ENCODE measurements at regions not wholly inside any gene's neighbourhood (a gene's known extent, or its start where the extent isn't known, plus 50 kb on each side); places are given as distances from the start of the nearest gene placed in this dataset.

GRCh38 chr21:24045775-24046215 lies 1561.5 kb downstream of the MRPL39 start:
- DNase-seq = no peak

GRCh38 chr21:24045373-24045772 lies 1561.9 kb downstream of the MRPL39 start:
- DNase-seq = no peak

GRCh38 chr21:24042687-24043086 lies 1564.6 kb downstream of the MRPL39 start:
- no peak for DNase-seq

- no peak for DNase-seq
Measured at GRCh38 chr21:24032709-24033232, 1574.5 kb downstream of the MRPL39 start.

DNA sequence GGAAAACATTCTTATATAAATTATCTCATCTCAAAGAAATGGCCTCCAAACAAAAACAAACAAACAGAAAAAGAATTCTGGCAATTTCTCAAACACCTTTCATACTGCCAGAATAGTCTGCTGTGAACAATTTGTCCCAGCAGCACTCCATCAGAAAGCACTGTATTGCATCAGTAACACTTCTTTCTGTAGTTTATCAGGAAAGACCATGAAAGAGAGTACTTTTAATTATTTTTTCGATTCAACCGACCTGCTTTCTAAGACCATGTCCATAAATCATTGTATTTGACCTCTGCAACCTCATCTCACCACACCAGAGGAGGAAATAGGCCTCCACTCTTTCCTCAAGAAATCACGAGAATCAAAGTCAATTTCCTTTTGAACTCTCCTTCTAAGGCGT lies 1579.9 kb downstream of the MRPL39 start:
- DNase-seq = no peak

GRCh38 chr21:24025101-24025500 lies 1582.2 kb downstream of the MRPL39 start:
- DNase-seq = no peak

- no peak for DNase-seq
Measured at GRCh38 chr21:24023936-24024335, 1583.3 kb downstream of the MRPL39 start.

GRCh38 chr21:24023402-24023801 lies 1583.9 kb downstream of the MRPL39 start:
- DNase-seq = no peak

DNA sequence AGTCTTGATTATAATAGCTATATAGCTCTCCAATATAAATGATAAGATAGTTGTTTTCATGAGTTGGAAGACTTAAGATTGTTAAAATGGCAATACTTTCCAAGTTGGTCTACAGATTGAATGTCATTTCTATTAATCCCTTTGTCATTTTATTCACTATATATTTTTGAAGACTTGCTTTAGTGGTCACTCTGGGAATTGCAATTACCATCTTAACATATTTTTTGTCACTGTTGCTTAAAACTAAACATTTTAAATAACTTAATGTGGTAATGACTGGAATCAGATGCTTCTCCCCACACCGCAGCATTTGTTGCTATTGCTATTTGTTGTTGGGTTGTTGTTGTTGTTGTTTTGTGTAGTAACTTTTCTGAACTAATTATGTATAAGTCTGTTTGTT lies 1592.9 kb downstream of the MRPL39 start:
- DNase-seq = no peak

GRCh38 chr21:24011087-24011486 lies 1596.2 kb downstream of the MRPL39 start:
- DNase-seq = no peak

GRCh38 chr21:24007592-24007991 lies 1599.7 kb downstream of the MRPL39 start:
- DNase-seq = no peak

DNA sequence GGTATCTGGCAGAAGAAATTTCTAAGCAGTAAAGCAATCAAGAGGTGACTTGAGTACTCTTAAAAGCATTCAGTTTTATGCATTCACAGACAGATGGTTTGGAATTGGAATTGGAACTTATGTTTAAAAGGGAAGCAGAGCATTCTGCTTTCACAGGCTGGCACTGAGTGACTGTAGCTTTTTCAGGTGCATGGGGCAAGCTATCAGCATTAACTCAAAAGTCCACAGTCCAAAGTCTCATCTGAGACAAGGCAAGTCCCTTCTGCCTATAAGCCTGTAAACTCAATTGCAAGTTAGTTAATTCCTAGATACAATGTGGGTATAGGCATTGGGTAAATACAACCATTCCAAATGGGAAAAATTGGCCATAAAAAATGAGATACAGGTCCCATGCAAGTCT lies 1620.3 kb downstream of the MRPL39 start:
- no peak for DNase-seq

DNA sequence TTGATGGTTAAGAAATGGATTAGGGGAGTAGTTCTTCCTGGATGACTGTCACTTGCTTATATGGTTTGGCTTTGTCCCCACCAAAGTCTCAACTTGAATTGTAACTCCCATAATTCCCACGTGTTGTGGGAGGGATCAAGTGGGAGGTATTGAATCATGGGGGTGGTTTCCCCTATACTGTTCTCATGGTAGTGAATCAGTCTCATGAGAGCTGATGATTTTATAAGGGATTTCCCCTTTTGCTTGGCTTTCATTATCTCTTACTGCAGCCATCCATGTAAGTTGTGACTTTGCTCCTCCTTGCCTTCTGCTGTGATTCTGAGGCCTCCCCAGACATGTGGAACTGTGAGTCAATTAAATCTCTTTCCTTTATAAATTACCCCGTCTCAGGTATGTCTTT lies 1621.1 kb downstream of the MRPL39 start:
- DNase-seq = no peak

DNA sequence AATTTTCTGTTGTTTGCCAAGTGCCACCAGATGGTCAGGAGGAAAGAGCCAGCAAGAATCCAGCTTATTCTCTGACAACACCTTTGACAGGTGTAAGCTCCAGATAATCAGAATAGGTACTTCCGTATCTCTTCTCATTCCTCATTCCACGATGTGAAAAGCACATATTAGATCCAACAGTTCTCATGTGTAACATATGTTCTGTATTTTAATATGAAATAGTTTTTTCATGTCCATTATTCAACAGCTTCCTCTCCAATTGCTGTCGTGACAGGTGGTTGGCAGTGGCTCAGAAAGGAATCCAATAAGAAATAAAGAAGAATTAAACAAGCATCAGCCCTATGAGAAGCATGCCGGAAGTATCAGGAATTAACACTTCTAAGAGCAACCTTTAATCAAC lies 1624.7 kb downstream of the MRPL39 start:
- DNase-seq = no peak

GRCh38 chr21:23977971-23978370 lies 1629.3 kb downstream of the MRPL39 start:
- no peak for DNase-seq

GRCh38 chr21:23968722-23969647 lies 1638.3 kb downstream of the MRPL39 start:
- DNase-seq = peak; percentile 22

DNA sequence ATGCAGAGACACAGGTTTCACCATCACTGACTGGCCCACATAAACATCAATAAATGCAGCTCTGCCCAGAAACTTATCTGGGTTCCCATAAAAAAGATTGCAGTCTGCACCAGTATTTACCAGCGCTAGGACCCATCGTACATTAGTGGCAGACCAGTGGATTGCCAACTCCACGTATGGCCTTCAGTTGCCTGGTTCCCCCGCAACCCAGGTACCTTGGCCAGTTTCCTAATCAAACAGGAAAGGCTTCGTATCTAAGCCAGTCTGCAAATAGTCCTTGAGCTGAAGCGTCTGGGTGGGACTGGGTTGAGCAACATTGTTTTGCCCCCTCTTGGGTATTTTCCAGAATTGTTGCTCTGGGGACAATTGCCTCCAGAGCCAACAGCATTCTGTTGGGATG lies 1639.3 kb downstream of the MRPL39 start:
- DNase-seq = no peak

GRCh38 chr21:23963454-23963853 lies 1643.8 kb downstream of the MRPL39 start:
- peak; percentile 1 for DNase-seq

DNA sequence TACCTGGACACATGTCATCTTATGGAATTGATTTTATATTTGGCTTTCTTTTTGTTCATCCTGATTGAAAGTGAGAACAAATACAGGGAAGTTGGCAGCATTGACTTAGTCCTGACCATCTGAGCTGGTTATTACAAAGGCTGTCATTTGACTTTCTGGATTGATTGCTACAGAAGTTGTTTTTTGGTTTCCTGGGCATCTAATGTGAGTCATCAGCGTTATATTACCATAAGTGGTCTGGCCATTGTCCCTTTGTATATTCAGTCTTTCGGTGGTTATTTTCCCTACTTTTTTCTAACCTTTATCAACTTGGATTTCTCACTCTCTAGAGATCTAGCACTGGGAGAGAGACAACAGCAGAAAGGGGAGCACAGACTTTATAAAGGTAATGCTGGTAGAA lies 1646.5 kb downstream of the MRPL39 start:
- DNase-seq = no peak

DNA sequence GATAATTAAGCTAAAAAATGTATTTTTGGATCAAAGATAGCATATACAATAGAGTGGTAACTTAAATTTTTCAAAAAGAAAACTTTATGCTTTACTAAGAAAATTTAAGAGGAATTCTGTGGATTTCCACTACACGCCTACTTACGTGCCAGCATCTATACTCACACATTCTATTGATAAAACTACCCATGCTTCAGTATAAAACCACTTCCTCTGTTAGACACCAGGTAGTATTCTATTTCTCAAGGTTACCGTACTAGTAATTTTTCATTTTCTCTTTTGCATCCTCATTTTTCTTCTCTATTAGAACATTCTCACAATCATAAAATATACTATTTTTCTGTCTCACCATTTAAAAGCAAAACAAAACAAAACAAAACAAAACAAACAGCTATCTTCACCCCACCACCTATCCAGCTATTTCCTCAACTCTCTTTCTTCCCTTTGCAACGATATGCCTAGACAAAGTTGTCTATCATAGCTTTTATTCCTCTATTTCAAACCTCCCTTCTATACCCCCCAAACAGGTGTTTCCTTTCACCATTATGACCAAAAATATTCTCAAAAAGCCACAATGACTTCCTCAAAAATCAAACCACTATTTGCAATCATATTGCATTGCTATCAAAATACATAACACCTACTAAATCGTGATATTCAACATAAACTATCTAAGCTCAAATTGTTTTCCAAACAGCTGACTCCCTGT lies 1652.0 kb downstream of the MRPL39 start:
- DNase-seq = no peak

DNA sequence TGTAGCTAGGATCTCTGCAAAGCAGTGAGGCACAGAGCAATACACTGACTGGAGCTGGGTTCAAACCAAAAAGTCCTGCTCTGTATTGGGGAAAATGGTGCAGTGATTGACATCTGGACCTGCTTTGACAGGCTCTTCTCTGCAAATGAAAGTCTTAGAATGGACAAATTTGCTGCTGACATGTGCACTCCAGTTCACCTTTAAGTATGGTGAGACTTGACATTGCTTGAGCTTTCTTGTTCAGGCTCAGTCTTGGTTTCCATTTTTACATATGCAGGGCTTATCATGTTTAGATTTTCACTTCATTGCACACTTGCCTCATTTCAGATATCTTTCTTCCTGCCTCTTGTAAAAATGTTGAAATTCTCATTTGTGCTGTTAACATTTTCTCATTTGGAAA lies 1655.0 kb downstream of the MRPL39 start:
- DNase-seq = no peak

- no peak for DNase-seq
Measured at GRCh38 chr21:23951251-23951650, 1656.0 kb downstream of the MRPL39 start.

GRCh38 chr21:23950344-23950743 lies 1656.9 kb downstream of the MRPL39 start:
- no peak for DNase-seq

DNA sequence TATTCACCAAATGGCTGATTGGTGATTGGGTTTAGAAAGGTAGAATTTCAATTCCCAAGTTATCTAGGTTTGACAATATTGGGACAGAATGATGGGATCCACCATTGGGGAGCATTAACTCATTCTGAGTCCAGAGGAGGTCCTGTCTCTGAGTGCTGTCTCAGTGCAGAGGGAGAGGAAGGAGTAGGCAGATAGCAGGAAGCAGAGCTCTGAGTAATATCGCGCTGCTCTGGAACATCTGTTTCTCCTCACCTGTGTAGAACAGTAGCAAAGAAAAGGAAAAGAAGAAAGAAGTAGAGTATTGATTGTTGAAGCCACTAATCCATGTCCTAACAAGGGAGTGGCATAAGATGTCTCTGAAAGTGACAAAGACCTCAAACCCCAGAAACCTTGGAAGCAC lies 1657.8 kb downstream of the MRPL39 start:
- DNase-seq = no peak

All from NCI-H510A treated with DMSO at 0.1 percent for 48 hours (cell line).